ENCODE measurements at regions not wholly inside any gene's neighbourhood (a gene's known extent, or its start where the extent isn't known, plus 50 kb on each side); places are given as distances from the start of the nearest gene placed in this dataset.

GRCh38 chr10:100660945-100661344 lies 84.4 kb upstream of the PAX2 start:
- TF ChIP-seq, protein P1, sequence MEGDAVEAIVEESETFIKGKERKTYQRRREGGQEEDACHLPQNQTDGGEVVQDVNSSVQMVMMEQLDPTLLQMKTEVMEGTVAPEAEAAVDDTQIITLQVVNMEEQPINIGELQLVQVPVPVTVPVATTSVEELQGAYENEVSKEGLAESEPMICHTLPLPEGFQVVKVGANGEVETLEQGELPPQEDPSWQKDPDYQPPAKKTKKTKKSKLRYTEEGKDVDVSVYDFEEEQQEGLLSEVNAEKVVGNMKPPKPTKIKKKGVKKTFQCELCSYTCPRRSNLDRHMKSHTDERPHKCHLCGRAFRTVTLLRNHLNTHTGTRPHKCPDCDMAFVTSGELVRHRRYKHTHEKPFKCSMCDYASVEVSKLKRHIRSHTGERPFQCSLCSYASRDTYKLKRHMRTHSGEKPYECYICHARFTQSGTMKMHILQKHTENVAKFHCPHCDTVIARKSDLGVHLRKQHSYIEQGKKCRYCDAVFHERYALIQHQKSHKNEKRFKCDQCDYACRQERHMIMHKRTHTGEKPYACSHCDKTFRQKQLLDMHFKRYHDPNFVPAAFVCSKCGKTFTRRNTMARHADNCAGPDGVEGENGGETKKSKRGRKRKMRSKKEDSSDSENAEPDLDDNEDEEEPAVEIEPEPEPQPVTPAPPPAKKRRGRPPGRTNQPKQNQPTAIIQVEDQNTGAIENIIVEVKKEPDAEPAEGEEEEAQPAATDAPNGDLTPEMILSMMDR (IDR thresholded peaks at IDR 0.05; ENCODE audit: insufficient read depth, low read length, poor library complexity, severe bottlenecking): no peak
- no peak for TF ChIP-seq EZH2phosphoT487 (conservative IDR thresholded peaks at IDR 0.05; ENCODE audit: low read length)
